ENCODE measurements at regions not wholly inside any gene's neighbourhood (a gene's known extent, or its start where the extent isn't known, plus 50 kb on each side); places are given as distances from the start of the nearest gene placed in this dataset.

DNA sequence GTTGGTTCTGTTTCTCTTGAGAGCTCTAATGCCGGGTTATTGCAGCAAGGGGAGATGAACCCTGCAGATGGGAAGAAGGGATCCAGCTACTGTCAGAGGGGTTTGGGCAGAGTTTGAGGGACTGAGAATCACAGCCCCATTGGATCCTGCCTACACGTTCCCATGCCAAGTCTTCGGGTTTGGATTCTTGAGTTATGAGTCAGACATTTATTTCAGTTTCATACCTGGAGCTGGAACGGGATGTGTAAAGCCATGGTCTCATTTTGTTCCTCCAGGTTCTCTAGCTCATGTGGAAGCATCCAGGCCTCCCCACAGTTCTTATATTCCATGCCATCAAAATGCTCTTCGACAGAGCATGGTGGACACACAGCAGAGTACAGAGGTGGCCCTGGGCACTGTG, 275.4 kb upstream of the IRX4 start:
- TF ChIP-seq, protein P1, sequence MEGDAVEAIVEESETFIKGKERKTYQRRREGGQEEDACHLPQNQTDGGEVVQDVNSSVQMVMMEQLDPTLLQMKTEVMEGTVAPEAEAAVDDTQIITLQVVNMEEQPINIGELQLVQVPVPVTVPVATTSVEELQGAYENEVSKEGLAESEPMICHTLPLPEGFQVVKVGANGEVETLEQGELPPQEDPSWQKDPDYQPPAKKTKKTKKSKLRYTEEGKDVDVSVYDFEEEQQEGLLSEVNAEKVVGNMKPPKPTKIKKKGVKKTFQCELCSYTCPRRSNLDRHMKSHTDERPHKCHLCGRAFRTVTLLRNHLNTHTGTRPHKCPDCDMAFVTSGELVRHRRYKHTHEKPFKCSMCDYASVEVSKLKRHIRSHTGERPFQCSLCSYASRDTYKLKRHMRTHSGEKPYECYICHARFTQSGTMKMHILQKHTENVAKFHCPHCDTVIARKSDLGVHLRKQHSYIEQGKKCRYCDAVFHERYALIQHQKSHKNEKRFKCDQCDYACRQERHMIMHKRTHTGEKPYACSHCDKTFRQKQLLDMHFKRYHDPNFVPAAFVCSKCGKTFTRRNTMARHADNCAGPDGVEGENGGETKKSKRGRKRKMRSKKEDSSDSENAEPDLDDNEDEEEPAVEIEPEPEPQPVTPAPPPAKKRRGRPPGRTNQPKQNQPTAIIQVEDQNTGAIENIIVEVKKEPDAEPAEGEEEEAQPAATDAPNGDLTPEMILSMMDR (IDR thresholded peaks at IDR 0.05; ENCODE audit: low read depth, low read length, poor library complexity, severe bottlenecking) = no peak
- no peak for TF ChIP-seq EZH2phosphoT487 (IDR thresholded peaks at IDR 0.05; ENCODE audit: borderline replicate concordance, low read length)

All from DOHH2 (cell line).